ENCODE measurements at regions not wholly inside any gene's neighbourhood (a gene's known extent, or its start where the extent isn't known, plus 50 kb on each side); places are given as distances from the start of the nearest gene placed in this dataset.
"Not testable (repeated sequence)": the region's sequence is repeated elsewhere in the genome, so short reads cannot be mapped to it uniquely, and the experiment has no call there.

GRCh38 chr6:140189263-140189662 is 814.8 kb upstream of the CITED2 start:
- TF ChIP-seq, protein P1, sequence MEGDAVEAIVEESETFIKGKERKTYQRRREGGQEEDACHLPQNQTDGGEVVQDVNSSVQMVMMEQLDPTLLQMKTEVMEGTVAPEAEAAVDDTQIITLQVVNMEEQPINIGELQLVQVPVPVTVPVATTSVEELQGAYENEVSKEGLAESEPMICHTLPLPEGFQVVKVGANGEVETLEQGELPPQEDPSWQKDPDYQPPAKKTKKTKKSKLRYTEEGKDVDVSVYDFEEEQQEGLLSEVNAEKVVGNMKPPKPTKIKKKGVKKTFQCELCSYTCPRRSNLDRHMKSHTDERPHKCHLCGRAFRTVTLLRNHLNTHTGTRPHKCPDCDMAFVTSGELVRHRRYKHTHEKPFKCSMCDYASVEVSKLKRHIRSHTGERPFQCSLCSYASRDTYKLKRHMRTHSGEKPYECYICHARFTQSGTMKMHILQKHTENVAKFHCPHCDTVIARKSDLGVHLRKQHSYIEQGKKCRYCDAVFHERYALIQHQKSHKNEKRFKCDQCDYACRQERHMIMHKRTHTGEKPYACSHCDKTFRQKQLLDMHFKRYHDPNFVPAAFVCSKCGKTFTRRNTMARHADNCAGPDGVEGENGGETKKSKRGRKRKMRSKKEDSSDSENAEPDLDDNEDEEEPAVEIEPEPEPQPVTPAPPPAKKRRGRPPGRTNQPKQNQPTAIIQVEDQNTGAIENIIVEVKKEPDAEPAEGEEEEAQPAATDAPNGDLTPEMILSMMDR (IDR thresholded peaks at IDR 0.05) = not testable (repeated sequence)
- not testable (repeated sequence) for TF ChIP-seq POLR2A (IDR thresholded peaks at IDR 0.05)

Data from Peyer's patch (tissue), 4 donors.